Central memory CD8-positive, alpha-beta T cell (primary cell): ENCODE measurements at regions not wholly inside any gene's neighbourhood (a gene's known extent, or its start where the extent isn't known, plus 50 kb on each side); places are given as distances from the start of the nearest gene placed in this dataset.

ENCODE experiments used
- ATAC-seq: fragments of 150-1000 bp; cut with Tn5 transposase; replicated peaks from 2 replicates; pipeline ENCODE4 v1.10.0; 2022; ENCODE audit warnings: mild to moderate bottlenecking, moderate FRiP score, moderate number of reproducible peaks; ENCODE audit not compliant: poor library complexity, severe bottlenecking; ENCODE audit errors: extremely low read depth
- DNase-seq, 2 donors: peaks; one replicate each; pipeline ENCODE4 v3.0.0; 2021; ENCODE audit warnings: low spot score in 2 of 2
- H3K27ac Mint-ChIP-seq: one replicate; pipeline ENCODE4 v1.8.0; 2022; ENCODE audit warnings: low read depth, mild to moderate bottlenecking, moderate library complexity, mixed read lengths
- H3K27me3 Mint-ChIP-seq: one replicate; pipeline ENCODE4 v1.8.0; 2022; ENCODE audit warnings: mixed read lengths
- H3K36me3 Mint-ChIP-seq: one replicate; pipeline ENCODE4 v1.8.0; 2022; ENCODE audit warnings: mild to moderate bottlenecking, moderate library complexity, mixed read lengths; ENCODE audit not compliant: insufficient read depth
- H3K4me1 Mint-ChIP-seq: one replicate; pipeline ENCODE4 v1.8.0; 2022; ENCODE audit warnings: mixed read lengths
- H3K4me3 Mint-ChIP-seq: one replicate; pipeline ENCODE4 v1.8.0; 2022; ENCODE audit warnings: mild to moderate bottlenecking, moderate library complexity, mixed read lengths
- H3K9me3 Mint-ChIP-seq: one replicate; pipeline ENCODE4 v1.8.0; 2022; ENCODE audit warnings: mixed read lengths

DNA sequence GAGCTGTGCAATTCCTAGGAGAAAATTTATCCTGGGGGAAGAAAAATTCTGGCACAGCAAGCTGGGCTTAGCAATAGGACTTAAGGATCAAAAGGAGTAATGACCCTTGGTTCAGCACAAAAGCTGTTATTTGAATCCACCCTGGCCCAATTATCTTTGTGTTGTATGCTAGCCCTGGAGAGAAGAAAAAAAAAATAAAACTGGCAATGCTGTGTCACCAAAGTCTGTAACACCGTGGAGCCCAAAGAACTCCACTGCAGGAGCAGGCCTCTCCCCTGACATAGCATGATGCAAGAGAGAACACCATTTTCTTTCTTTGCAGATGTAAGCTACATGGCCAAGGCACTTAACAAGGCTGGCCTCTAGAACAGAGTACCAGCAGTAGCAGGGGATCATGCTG, 63.0 kb upstream of the ARHGAP5 start:
- Mint-ChIP-seq H3K4me3 (no peak overlapping the region), H3K27ac (no peak overlapping the region), H3K27me3 (peaks cover 40% of the 10 kb centered on the region), H3K36me3 (no peaks in the 10 kb centered on the region), H3K4me1 (no peaks in the 10 kb centered on the region), H3K9me3 (no peaks in the 10 kb centered on the region)
- ATAC-seq (no peak), DNase-seq (no peak)

DNA sequence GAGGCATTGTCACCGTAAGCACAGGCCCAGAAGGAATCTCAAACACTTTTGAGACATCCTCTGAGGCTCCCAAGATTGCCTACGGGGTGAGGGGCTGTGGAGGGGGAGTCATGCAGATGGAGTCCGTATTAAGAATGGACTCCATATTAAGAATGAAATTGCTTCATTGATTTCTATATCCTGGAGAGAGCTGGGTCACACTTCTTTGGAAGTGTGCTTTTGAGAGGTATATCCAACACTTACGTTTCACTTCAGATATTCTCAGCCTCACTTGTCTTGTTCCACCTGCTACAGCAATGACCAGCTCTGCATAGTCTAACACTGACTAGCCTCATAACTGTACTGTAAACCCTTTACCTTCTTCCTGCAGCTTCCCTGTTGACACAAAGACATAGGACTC, 62.6 kb upstream of the ARHGAP5 start:
- DNase-seq (no peak), ATAC-seq (no peak)
- H3K27me3 Mint-ChIP-seq = peaks cover 40% of the 10 kb centered on the region
- no peaks in the 10 kb centered on the region for H3K9me3 Mint-ChIP-seq
- no peaks in the 10 kb centered on the region for H3K4me1 Mint-ChIP-seq
- no peaks in the 10 kb centered on the region for H3K36me3 Mint-ChIP-seq
- no peak overlapping the region for H3K27ac Mint-ChIP-seq
- H3K4me3 Mint-ChIP-seq = no peak overlapping the region

DNA sequence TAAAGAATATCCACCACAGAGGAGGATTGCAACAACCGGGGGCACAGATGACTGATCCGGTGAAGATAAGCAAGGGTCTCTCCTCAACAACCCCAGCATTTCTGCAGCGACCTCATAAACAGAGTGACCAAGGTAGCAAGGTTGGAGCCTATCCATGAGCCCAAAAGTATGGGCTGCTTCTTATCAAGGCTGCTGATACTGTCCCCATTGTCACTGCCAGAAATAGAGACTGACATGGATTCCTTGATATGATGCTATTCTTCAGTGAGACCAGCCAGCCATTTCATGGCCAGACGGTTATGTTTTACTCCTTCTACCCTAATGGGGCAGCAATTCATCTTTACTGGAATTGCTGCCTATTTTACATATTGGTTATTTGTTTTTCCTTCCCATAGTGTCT, 61.9 kb upstream of the ARHGAP5 start:
- Mint-ChIP-seq H3K36me3 (no peaks in the 10 kb centered on the region), H3K4me1 (no peaks in the 10 kb centered on the region), H3K27ac (no peak overlapping the region), H3K4me3 (no peak overlapping the region), H3K9me3 (no peaks in the 10 kb centered on the region), H3K27me3 (peaks cover 36% of the 10 kb centered on the region)
- DNase-seq = no peak
- ATAC-seq = no peak

DNA sequence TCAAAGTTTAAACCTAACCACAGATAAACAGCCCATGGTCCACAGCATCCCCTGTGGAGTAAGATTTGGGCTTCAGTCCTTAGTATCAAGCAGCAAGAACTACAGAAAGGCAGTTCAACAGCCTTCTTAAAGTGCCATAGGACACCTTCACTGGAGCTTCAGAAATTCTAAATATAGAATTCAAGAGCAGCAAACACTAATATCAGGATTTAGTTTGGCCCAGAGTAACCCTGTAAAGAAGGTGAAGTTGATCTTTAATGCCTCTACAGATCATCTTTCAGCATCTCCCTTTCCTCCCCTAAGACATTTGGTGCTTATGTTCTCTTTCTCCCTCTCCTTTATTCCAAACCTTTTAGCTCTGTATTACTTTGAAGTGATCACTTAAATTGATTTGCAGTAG, 59.5 kb upstream of the ARHGAP5 start:
- ATAC-seq (no peak), DNase-seq (no peak)
- H3K36me3 Mint-ChIP-seq = no peaks in the 10 kb centered on the region
- no peaks in the 10 kb centered on the region for H3K4me1 Mint-ChIP-seq
- H3K4me3 Mint-ChIP-seq = no peak overlapping the region
- no peak overlapping the region for H3K27ac Mint-ChIP-seq
- H3K27me3 Mint-ChIP-seq = peaks cover 31% of the 10 kb centered on the region
- no peaks in the 10 kb centered on the region for H3K9me3 Mint-ChIP-seq

DNA sequence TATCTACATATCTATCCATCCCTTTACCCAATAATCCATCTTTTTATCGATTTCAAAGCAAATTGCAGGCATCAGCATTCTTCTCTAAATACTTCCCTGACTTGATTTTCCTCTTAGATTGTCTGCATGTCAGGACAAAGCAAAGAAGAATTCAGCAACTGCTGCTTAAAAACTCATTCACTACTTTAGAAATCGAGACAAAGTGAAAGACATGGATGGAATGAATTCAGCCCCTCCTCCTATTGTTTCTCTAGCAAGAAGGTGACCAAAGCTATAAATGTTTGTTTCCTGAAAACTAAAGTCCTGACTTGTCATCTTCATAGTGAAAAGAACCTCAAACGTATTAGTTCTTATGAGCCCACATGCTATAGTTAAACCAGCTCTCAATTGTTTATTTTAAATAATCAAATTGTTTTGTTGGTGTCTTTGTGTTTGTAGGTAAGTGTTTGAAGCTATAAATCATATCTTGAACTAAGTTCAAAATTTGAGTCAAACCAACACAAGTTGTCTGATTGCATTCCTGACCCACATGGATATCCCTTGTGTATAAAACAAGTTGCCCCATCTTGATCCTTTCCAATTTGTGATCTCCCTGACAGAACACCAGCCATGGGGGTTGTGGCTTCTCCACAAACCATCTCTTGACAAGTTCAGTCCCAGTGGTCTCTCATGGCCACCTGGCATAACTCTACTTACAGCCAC, 58.6 kb upstream of the ARHGAP5 start:
- no peak overlapping the region for H3K4me3 Mint-ChIP-seq
- H3K4me1 Mint-ChIP-seq = no peaks in the 10 kb centered on the region
- H3K9me3 Mint-ChIP-seq = no peaks in the 10 kb centered on the region
- H3K36me3 Mint-ChIP-seq = no peaks in the 10 kb centered on the region
- peaks cover 24% of the 10 kb centered on the region for H3K27me3 Mint-ChIP-seq
- ATAC-seq (no peak), DNase-seq (no peak)
- H3K27ac Mint-ChIP-seq = no peak overlapping the region

DNA sequence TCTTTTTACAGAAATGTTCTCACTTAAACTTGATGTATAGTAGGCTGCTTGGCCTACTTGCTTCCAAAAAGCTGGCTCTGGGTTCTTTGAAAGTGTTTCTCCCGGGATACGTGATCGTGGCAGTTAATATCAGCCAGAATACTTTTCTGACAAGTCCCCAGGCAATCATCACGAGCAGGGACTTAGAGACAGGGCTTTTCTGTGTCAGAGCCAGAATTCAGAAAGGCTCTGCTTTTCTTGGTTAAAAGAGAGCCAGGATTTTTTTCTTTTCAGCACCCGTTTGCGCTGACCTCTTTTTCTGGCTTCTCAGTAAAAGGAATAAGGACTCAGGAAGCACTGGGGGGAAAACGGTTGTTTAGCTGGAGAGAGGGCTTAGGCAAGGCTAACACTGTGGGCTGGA, 57.8 kb upstream of the ARHGAP5 start:
- H3K9me3 Mint-ChIP-seq = no peaks in the 10 kb centered on the region
- H3K27ac Mint-ChIP-seq = no peak overlapping the region
- no peak for DNase-seq
- ATAC-seq = no peak
- H3K4me3 Mint-ChIP-seq = no peak overlapping the region
- H3K4me1 Mint-ChIP-seq = no peaks in the 10 kb centered on the region
- no peaks in the 10 kb centered on the region for H3K36me3 Mint-ChIP-seq
- H3K27me3 Mint-ChIP-seq = peaks cover 24% of the 10 kb centered on the region

DNA sequence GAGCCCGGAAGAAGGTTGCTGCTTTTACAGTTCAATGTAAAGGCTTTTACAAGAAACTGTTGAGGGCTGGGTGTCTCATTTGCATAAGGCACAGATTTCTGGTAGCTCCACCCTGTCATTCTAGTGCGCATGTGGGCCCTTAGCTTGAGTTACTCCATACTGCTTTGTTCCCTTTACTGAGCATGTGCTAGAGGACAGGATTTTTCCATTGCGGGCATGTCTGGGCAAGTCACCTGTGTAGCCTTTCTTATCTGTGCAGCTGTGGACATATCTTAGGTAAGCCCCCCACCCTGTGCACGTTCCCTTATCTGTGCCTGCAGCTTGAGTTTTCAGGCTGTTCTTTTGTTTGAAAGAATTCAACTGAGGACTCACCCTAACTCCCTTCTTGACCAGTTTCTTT, 56.2 kb upstream of the ARHGAP5 start:
- DNase-seq = no peak
- no peaks in the 10 kb centered on the region for H3K9me3 Mint-ChIP-seq
- no peaks in the 10 kb centered on the region for H3K36me3 Mint-ChIP-seq
- ATAC-seq = no peak
- no peaks in the 10 kb centered on the region for H3K4me1 Mint-ChIP-seq
- no peak overlapping the region for H3K4me3 Mint-ChIP-seq
- H3K27ac Mint-ChIP-seq = no peak overlapping the region
- peaks cover 28% of the 10 kb centered on the region for H3K27me3 Mint-ChIP-seq

DNA sequence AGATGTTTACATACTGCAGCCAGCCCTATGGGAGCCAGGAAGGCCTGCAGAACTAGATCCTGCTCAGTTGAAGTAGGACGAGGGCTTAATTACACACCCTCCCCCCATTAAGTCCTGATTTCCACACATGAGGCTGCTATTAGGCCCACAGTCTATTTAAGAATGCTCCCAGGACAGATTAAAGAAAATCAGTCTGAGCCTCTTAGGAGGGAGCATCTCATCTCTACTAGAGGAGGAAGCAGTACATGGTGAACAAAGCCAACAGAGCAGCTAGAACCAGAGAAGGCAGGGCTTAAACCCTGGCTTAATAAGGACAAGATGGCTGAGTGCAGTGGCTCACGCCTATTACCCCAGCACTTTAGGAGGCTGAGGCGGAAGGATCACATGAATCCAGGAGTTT, 55.8 kb upstream of the ARHGAP5 start:
- H3K4me3 Mint-ChIP-seq = no peak overlapping the region
- no peak for ATAC-seq
- H3K4me1 Mint-ChIP-seq = no peaks in the 10 kb centered on the region
- H3K9me3 Mint-ChIP-seq = no peaks in the 10 kb centered on the region
- no peak for DNase-seq
- no peaks in the 10 kb centered on the region for H3K36me3 Mint-ChIP-seq
- H3K27me3 Mint-ChIP-seq = peaks cover 30% of the 10 kb centered on the region
- H3K27ac Mint-ChIP-seq = no peak overlapping the region

DNA sequence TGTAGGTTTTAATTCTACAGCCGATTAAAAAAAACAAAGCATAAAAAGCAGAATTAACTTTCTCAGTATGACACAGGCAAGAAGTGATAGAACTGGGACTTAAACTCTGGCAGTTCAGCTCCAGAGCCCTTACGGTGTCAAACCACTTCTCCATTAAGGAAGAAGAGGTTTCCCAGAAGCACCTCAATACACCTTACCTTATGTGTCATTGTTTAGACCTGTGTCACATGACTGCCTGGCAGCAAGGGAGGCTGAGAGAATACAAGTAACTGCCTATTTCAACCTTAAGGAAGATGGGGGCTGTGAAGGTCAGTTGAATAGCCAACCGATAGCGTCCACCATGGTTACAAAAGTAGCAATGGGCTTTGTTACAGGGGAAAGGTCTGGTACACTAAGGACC, 54.6 kb upstream of the ARHGAP5 start:
- ATAC-seq (no peak), DNase-seq (no peak)
- Mint-ChIP-seq H3K36me3 (no peaks in the 10 kb centered on the region), H3K4me1 (no peaks in the 10 kb centered on the region), H3K4me3 (no peak overlapping the region), H3K9me3 (no peaks in the 10 kb centered on the region), H3K27me3 (peaks cover 30% of the 10 kb centered on the region), H3K27ac (no peak overlapping the region)

DNA sequence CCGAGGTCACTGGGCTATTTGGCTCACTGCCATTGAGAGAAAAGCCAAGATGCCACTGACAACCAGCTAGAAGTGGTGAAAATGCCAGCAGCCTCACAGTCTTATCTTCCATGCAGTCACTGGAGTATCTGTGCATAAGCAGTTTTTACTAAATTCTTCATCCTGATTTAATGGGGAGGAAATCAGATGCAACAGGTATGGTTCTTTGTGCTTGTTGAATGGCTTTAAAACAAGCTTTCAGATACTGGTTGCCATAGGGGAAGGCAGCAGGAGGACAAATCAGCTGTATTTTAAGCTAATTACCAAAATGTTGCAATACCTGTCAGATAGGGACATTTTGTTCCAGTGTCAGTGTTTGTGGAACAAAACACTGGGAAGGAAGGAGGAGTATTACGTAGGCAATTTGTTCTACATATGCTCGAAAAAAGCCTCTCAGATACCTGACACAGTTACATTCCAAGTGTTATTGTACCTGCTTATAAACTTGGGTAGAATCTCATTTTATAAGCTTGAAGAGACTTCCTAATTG, 54.1 kb upstream of the ARHGAP5 start:
- Mint-ChIP-seq H3K27me3 (peaks cover 30% of the 10 kb centered on the region), H3K4me3 (no peak overlapping the region), H3K36me3 (no peaks in the 10 kb centered on the region), H3K9me3 (no peaks in the 10 kb centered on the region), H3K27ac (no peak overlapping the region), H3K4me1 (no peaks in the 10 kb centered on the region)
- no peak for DNase-seq
- no peak for ATAC-seq

DNA sequence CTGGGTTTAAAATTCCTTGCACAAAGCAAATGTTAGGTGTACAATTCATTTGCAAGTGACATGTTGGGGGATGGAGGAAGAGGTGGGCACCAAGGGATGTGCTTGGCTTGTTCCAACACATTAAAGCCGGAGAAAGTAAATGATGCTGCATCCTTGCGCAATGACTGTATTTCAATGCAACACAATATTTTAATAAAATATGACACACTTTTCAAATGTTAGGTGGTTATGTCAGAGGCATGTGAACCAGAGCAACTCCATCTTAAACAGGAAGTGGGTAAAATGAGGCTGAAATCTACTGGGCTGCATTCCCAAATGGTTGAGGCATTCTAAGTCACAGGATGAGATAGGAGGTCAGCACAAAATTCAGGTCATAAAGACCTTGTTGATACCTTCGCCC, 53.6 kb upstream of the ARHGAP5 start:
- DNase-seq (no peak), ATAC-seq (no peak)
- Mint-ChIP-seq H3K36me3 (no peaks in the 10 kb centered on the region), H3K9me3 (no peaks in the 10 kb centered on the region), H3K27ac (no peak overlapping the region), H3K4me1 (no peaks in the 10 kb centered on the region), H3K4me3 (no peak overlapping the region), H3K27me3 (peaks cover 30% of the 10 kb centered on the region)

DNA sequence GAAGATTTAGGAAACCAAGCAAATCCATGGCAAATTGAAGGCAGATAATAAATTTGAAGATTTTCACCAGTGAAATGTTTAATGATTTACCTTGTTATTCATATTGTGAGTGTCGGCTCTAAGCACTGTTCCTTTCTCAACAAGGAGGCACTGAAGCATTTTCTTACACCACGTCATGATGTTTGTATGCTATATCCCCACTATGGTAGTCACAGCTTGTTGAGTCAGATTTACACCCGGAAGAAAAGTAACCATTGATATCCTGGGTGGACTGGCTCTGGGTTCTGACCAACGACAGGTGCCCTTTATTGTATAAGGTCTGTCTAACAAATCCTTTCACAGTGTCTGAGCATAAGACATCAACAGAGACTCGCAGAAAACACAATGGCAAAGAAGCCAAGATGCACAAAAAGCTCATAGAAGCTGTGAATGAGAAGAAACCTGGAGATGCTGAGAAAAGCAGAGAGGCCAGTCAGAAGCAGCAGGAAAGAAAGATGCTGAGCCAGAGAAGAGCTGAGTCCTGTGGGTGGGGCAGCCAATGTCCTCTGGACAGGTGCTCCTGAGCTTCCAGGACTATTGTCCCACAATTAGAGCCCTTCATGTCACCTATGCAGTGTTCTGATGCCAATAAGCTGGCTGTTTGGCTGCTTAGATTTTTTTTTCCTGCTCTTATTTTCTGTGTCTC, 49.7 kb upstream of the ARHGAP5 start:
- H3K4me1 Mint-ChIP-seq = no peaks in the 10 kb centered on the region
- no peak for DNase-seq
- no peaks in the 10 kb centered on the region for H3K36me3 Mint-ChIP-seq
- no peaks in the 10 kb centered on the region for H3K9me3 Mint-ChIP-seq
- H3K27me3 Mint-ChIP-seq = peaks cover 21% of the 10 kb centered on the region
- H3K4me3 Mint-ChIP-seq = no peak overlapping the region
- no peak overlapping the region for H3K27ac Mint-ChIP-seq
- ATAC-seq = no peak
